Fibroblast of lung (primary cell): ENCODE measurements at regions not wholly inside any gene's neighbourhood (a gene's known extent, or its start where the extent isn't known, plus 50 kb on each side); places are given as distances from the start of the nearest gene placed in this dataset.

Experiments
- DNase-seq, 2 donors: peaks; one replicate each; pipeline versions ENCODE4 v3.0.0 to v3.0.0-alpha.2; 2010; ENCODE audit warnings: low read depth in 2 of 2
- H2AFZ ChIP-seq: 2 replicates; pipeline ENCODE4 v1.5.1; 2012; ENCODE audit warnings: low read length, control low read depth, inconsistent platforms
- H3K27ac ChIP-seq: 2 replicates; pipeline ENCODE4 v1.5.1; 2011; ENCODE audit warnings: low read length, control low read depth; ENCODE audit not compliant: insufficient read depth
- H3K27me3 ChIP-seq: 2 replicates; pipeline ENCODE4 v1.5.1; 2011; ENCODE audit warnings: mild to moderate bottlenecking, low read length; ENCODE audit not compliant: control insufficient read depth, insufficient read depth
- H3K36me3 ChIP-seq: 2 replicates; pipeline ENCODE4 v1.5.1; 2011; ENCODE audit warnings: low read length; ENCODE audit not compliant: control insufficient read depth, insufficient read depth
- H3K4me1 ChIP-seq: 2 replicates; pipeline ENCODE4 v1.5.1; 2011; ENCODE audit warnings: low read length; ENCODE audit not compliant: control insufficient read depth, insufficient read depth; ENCODE audit errors: extremely low read depth
- H3K4me2 ChIP-seq: 2 replicates; pipeline ENCODE4 v1.5.1; 2011; ENCODE audit warnings: low read length, control low read depth; ENCODE audit not compliant: insufficient read depth; ENCODE audit errors: extremely low read depth
- H3K4me3 ChIP-seq, 4 experiments: fragments of 200-600 bp in 1 of 4; sonication (generic) in 1 of 4; replicated peaks in 1 of 4; 2 replicates each; pipeline ENCODE4 v1.5.1; 2011 to 2016; ENCODE audit warnings: low read length in 4 of 4, low read depth in 3 of 4, mild to moderate bottlenecking in 3 of 4, control low read depth in 2 of 4, inconsistent platforms in 1 of 4, mixed read lengths in 1 of 4; ENCODE audit not compliant: insufficient read depth in 1 of 4; ENCODE audit errors: control extremely low read depth in 1 of 4
- H3K79me2 ChIP-seq: 2 replicates; pipeline ENCODE4 v1.5.1; 2012; ENCODE audit warnings: mild to moderate bottlenecking, low read length, inconsistent platforms; ENCODE audit not compliant: control insufficient read depth, insufficient read depth
- H3K9ac ChIP-seq: 2 replicates; pipeline ENCODE4 v1.5.1; 2011; ENCODE audit warnings: mild to moderate bottlenecking, low read length, control low read depth; ENCODE audit not compliant: insufficient read depth
- H3K9me3 ChIP-seq: 2 replicates; pipeline ENCODE4 v1.5.1; 2012; ENCODE audit warnings: low read depth, low read length; ENCODE audit not compliant: control insufficient read depth, insufficient read depth
- H4K20me1 ChIP-seq: 2 replicates; pipeline ENCODE4 v1.5.1; 2011; ENCODE audit warnings: low read length; ENCODE audit not compliant: control insufficient read depth, insufficient read depth; ENCODE audit errors: extremely low read depth
- EZH2 ChIP-seq: IDR thresholded peaks from 2 replicates; pipeline ENCODE4 v1.5.1; 2012; ENCODE audit warnings: low read length, control low read depth, mild to moderate bottlenecking; ENCODE audit errors: missing control alignments
- TF ChIP-seq, protein P1 (sequence below), 2 donors: IDR thresholded peaks in 1 of 2; conservative IDR thresholded peaks in 1 of 2; 1 replicate in 1 of 2; 2 replicates in 1 of 2; pipeline ENCODE4 v1.5.1; 2011 to 2012; ENCODE audit warnings: low read length in 2 of 2, control low read depth in 1 of 2, inconsistent platforms in 1 of 2, low read depth in 1 of 2, mild to moderate bottlenecking in 1 of 2

DNA sequence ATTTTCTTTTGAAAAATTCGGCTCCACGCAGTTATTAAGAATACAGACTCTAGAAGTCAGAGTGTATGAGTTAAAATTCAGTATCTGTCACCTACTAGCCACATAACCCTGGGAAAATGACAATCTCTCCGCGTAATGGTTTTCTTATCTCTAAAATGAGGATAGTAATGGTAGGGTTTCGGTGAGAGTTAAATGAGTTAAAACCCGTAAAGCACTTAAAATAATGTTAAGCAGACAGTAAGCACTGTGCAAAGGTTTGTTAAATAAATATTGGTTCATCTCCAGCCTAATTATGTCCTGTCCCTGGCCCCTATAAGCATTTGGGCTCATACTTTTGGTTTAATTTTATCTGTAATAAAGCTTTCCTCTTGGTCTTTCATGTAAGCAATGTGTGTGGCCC, 350.8 kb upstream of the GRIA3 start:
- Histone ChIP-seq H2AFZ (no peak overlapping the region), H3K9ac (no peak overlapping the region), H3K27me3 (no peaks in the 10 kb centered on the region), H3K79me2 (no peaks in the 10 kb centered on the region), H3K9me3 (no peaks in the 10 kb centered on the region), H3K4me2 (no peak overlapping the region), H3K27ac (no peak overlapping the region), H3K4me1 (no peaks in the 10 kb centered on the region), H3K4me3 (no peak overlapping the region), H3K36me3 (no peaks in the 10 kb centered on the region), H4K20me1 (no peaks in the 10 kb centered on the region)
- DNase-seq: no peak
- TF ChIP-seq, protein P1, sequence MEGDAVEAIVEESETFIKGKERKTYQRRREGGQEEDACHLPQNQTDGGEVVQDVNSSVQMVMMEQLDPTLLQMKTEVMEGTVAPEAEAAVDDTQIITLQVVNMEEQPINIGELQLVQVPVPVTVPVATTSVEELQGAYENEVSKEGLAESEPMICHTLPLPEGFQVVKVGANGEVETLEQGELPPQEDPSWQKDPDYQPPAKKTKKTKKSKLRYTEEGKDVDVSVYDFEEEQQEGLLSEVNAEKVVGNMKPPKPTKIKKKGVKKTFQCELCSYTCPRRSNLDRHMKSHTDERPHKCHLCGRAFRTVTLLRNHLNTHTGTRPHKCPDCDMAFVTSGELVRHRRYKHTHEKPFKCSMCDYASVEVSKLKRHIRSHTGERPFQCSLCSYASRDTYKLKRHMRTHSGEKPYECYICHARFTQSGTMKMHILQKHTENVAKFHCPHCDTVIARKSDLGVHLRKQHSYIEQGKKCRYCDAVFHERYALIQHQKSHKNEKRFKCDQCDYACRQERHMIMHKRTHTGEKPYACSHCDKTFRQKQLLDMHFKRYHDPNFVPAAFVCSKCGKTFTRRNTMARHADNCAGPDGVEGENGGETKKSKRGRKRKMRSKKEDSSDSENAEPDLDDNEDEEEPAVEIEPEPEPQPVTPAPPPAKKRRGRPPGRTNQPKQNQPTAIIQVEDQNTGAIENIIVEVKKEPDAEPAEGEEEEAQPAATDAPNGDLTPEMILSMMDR (conservative IDR thresholded peaks at IDR 0.05 in 1 of 2, IDR thresholded peaks at IDR 0.05 in 1 of 2; ENCODE audit: low read depth in 1 of 2, low read length in 2 of 2): no peak
- TF ChIP-seq EZH2: no peak

DNA sequence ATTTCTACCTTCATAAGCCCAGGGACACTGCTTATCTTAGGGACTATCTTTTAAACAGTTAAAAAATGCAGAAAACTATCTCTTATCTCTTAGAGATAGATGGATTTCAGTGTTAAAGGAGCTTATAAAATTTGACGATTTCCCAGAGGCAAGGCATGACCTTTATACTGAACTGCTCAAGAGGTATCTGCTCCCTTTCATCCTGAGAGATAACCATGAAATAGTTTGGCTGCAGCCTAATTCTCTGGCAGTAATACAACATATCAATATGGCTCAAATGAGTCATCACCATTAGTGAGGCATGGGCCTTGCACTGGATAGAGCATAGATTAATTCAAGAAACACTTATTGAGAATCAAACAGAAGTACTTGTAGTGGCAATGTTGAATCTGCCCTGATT, 348.2 kb upstream of the GRIA3 start:
- Histone ChIP-seq H3K9ac (no peak overlapping the region), H4K20me1 (no peaks in the 10 kb centered on the region), H3K9me3 (no peaks in the 10 kb centered on the region), H3K79me2 (no peaks in the 10 kb centered on the region), H3K4me1 (no peaks in the 10 kb centered on the region), H3K4me2 (no peak overlapping the region), H2AFZ (no peak overlapping the region), H3K36me3 (no peaks in the 10 kb centered on the region), H3K27me3 (no peaks in the 10 kb centered on the region), H3K4me3 (no peak overlapping the region), H3K27ac (no peak overlapping the region)
- DNase-seq: peak in 1 of 2 donors; percentile 57
- TF ChIP-seq, protein P1 (conservative IDR thresholded peaks at IDR 0.05 in 1 of 2, IDR thresholded peaks at IDR 0.05 in 1 of 2; ENCODE audit: low read depth in 1 of 2, low read length in 2 of 2): no peak
- no peak for TF ChIP-seq EZH2

DNA sequence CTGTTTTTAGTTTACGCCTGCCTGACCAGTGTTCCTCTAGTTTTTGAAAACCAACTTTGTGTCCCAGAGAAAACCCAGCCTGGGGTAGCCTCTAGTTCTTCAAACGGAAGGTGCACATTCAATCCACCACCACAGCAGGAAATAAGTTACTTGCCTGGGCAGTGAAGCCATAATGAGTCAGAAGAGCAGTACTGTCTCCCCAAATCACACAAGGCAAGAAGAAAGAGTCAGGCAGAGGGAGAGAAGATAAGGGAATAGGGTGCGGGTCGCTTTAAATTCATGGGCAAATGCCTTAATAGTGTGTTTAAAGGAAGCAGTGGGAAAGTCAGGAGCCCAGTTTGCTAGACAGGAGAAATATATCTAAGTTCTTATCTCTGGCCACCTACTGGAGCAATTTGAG, 333.8 kb upstream of the GRIA3 start:
- Histone ChIP-seq H2AFZ (no peak overlapping the region), H3K27me3 (no peaks in the 10 kb centered on the region), H3K27ac (no peak overlapping the region), H3K9ac (no peak overlapping the region), H3K4me1 (no peaks in the 10 kb centered on the region), H3K9me3 (no peaks in the 10 kb centered on the region), H3K4me3 (no peak overlapping the region), H3K79me2 (no peaks in the 10 kb centered on the region), H4K20me1 (no peaks in the 10 kb centered on the region), H3K4me2 (no peak overlapping the region), H3K36me3 (no peaks in the 10 kb centered on the region)
- peak in 1 of 2 donors; percentile 58 for DNase-seq
- TF ChIP-seq EZH2: no peak
- TF ChIP-seq, protein P1 (conservative IDR thresholded peaks at IDR 0.05 in 1 of 2, IDR thresholded peaks at IDR 0.05 in 1 of 2; ENCODE audit: low read depth in 1 of 2, low read length in 2 of 2): no peak
